AG08396 (cell line): ENCODE measurements at regions not wholly inside any gene's neighbourhood (a gene's known extent, or its start where the extent isn't known, plus 50 kb on each side); places are given as distances from the start of the nearest gene placed in this dataset.

Experiments
- DNase-seq: peaks from one replicate; pipeline ENCODE4 v3.0.0; 2012; ENCODE audit warnings: low spot score, mixed read lengths

- no peak for DNase-seq
Measured at GRCh38 chr20:39480276-39481043, 518.3 kb downstream of the DHX35 start.

GRCh38 chr20:39479196-39479810, 517.2 kb downstream of the DHX35 start:
- DNase-seq = no peak

- no peak for DNase-seq
Measured at GRCh38 chr20:39474879-39475278, 512.7 kb downstream of the DHX35 start.

GRCh38 chr20:39473536-39473935, 511.4 kb downstream of the DHX35 start:
- no peak for DNase-seq

GRCh38 chr20:39468703-39469102, 506.6 kb downstream of the DHX35 start:
- DNase-seq = no peak

- DNase-seq = no peak
Measured at GRCh38 chr20:39464238-39464637, 502.1 kb downstream of the DHX35 start.

GRCh38 chr20:39462416-39462945, 500.3 kb downstream of the DHX35 start:
- DNase-seq = no peak

GRCh38 chr20:39458452-39458851, 496.3 kb downstream of the DHX35 start:
- no peak for DNase-seq

GRCh38 chr20:39453890-39454289, 491.7 kb downstream of the DHX35 start:
- DNase-seq = no peak

GRCh38 chr20:39452583-39453340, 490.6 kb downstream of the DHX35 start:
- no peak for DNase-seq

- no peak for DNase-seq
Measured at GRCh38 chr20:39451386-39451785, 489.2 kb downstream of the DHX35 start.

GRCh38 chr20:39446397-39446796, 484.3 kb downstream of the DHX35 start:
- no peak for DNase-seq

- no peak for DNase-seq
Measured at GRCh38 chr20:39445095-39445494, 483.0 kb downstream of the DHX35 start.

GRCh38 chr20:39433466-39433865, 471.3 kb downstream of the DHX35 start:
- no peak for DNase-seq

GRCh38 chr20:39431091-39431880, 469.1 kb downstream of the DHX35 start:
- no peak for DNase-seq

GRCh38 chr20:39429726-39430125, 467.6 kb downstream of the DHX35 start:
- DNase-seq = no peak

- no peak for DNase-seq
Measured at GRCh38 chr20:39424962-39425678, 463.0 kb downstream of the DHX35 start.

- DNase-seq = no peak
Measured at GRCh38 chr20:39421571-39422105, 459.5 kb downstream of the DHX35 start.

GRCh38 chr20:39412091-39412490, 449.9 kb downstream of the DHX35 start:
- no peak for DNase-seq

GRCh38 chr20:39399463-39399862, 437.3 kb downstream of the DHX35 start:
- DNase-seq = no peak

GRCh38 chr20:39398656-39399055, 436.5 kb downstream of the DHX35 start:
- no peak for DNase-seq
